Thoracic aorta (tissue), 2 donors: ENCODE measurements at regions not wholly inside any gene's neighbourhood (a gene's known extent, or its start where the extent isn't known, plus 50 kb on each side); places are given as distances from the start of the nearest gene placed in this dataset.

Experiments used
- ATAC-seq: fragments of 150-250 bp; one replicate; pipeline ENCODE4 v1.8.0; 2017; ENCODE audit warnings: low read depth; ENCODE audit not compliant: insufficient number of reproducible peaks, low FRiP score
- DNase-seq: peaks from one replicate; pipeline ENCODE4 v3.0.0-alpha.2; 2020; ENCODE audit warnings: low spot score
- H3K27ac ChIP-seq, 2 donors: fragments of 200-600 bp; sonication (generic); 1 replicate in 1 of 2; 2 replicates in 1 of 2; pipeline ENCODE4 v1.5.1; 2016; ENCODE audit warnings: mild to moderate bottlenecking in 2 of 2, moderate library complexity in 2 of 2
- H3K27me3 ChIP-seq: fragments of 200-600 bp; sonication (generic); replicated peaks from 2 replicates; pipeline ENCODE4 v1.6.0; 2016; ENCODE audit warnings: mild to moderate bottlenecking; ENCODE audit not compliant: insufficient read depth
- H3K36me3 ChIP-seq: fragments of 200-600 bp; sonication (generic); one replicate; pipeline ENCODE4 v1.5.1; 2016
- H3K4me1 ChIP-seq, 2 donors: fragments of 200-600 bp; sonication (generic); 1 replicate in 1 of 2; 2 replicates in 1 of 2; pipeline versions ENCODE4 v1.5.1 to v1.6.0; 2016; ENCODE audit warnings: low read depth in 2 of 2, mild to moderate bottlenecking in 1 of 2; ENCODE audit not compliant: control insufficient read depth in 1 of 2
- H3K4me3 ChIP-seq: fragments of 200-600 bp; sonication (generic); 2 replicates; pipeline ENCODE4 v1.5.1; 2016; ENCODE audit warnings: mild to moderate bottlenecking
- H3K9me3 ChIP-seq: fragments of 200-600 bp; sonication (generic); 2 replicates; pipeline ENCODE4 v1.5.1; 2016
- CTCF ChIP-seq: fragments of 200-600 bp; sonication (generic); IDR thresholded peaks from one replicate; pipeline ENCODE4 v1.5.1; 2019; ENCODE audit warnings: antibody characterized with exemption

- Histone ChIP-seq H3K27me3 (no peaks in the 10 kb centered on the region), H3K4me1 (peaks cover 6 to 31% of the 10 kb centered on the region in 2 donors), H3K36me3 (no peaks in the 10 kb centered on the region), H3K27ac (peak overlapping the region; percentile 27 to 64), H3K4me3 (no peak overlapping the region), H3K9me3 (no peaks in the 10 kb centered on the region)
- ATAC-seq (peak; percentile 86), DNase-seq (no peak)
- no peak for TF ChIP-seq CTCF
These were observed 119.2 kb downstream of the ANKRD60 start for GRCh38 chr20:58109126-58109880.

- Histone ChIP-seq H3K9me3 (no peaks in the 10 kb centered on the region), H3K27me3 (no peaks in the 10 kb centered on the region), H3K27ac (no peak overlapping the region), H3K4me1 (peaks cover 4 to 28% of the 10 kb centered on the region in 2 donors), H3K36me3 (no peaks in the 10 kb centered on the region), H3K4me3 (no peak overlapping the region)
- no peak for TF ChIP-seq CTCF
- no peak for DNase-seq
- ATAC-seq, result no peak
These were observed 120.9 kb downstream of the ANKRD60 start for GRCh38 chr20:58107533-58107932.

GRCh38 chr20:58106143-58106750, 122.2 kb downstream of the ANKRD60 start:
- ATAC-seq (no peak), DNase-seq (no peak)
- Histone ChIP-seq H3K36me3 (no peaks in the 10 kb centered on the region), H3K27ac (no peak overlapping the region), H3K27me3 (no peaks in the 10 kb centered on the region), H3K4me3 (no peak overlapping the region), H3K4me1 (peaks cover 2 to 17% of the 10 kb centered on the region in 2 donors), H3K9me3 (no peaks in the 10 kb centered on the region)
- TF ChIP-seq CTCF, result no peak

- no peak overlapping the region for H3K27ac ChIP-seq
- no peak overlapping the region for H3K4me3 ChIP-seq
- no peaks in the 10 kb centered on the region for H3K27me3 ChIP-seq
- no peak for DNase-seq
- H3K9me3 ChIP-seq, result no peaks in the 10 kb centered on the region
- no peak for ATAC-seq
- no peak for TF ChIP-seq CTCF
- H3K4me1 ChIP-seq, result peaks cover 0 to 4% of the 10 kb centered on the region in 2 donors
- H3K36me3 ChIP-seq, result no peaks in the 10 kb centered on the region
These were observed 124.5 kb downstream of the ANKRD60 start for GRCh38 chr20:58103961-58104360.

- Histone ChIP-seq H3K4me3 (no peak overlapping the region), H3K9me3 (no peaks in the 10 kb centered on the region), H3K36me3 (no peaks in the 10 kb centered on the region), H3K27me3 (no peaks in the 10 kb centered on the region), H3K27ac (no peak overlapping the region), H3K4me1 (no peaks in the 10 kb centered on the region)
- ATAC-seq (no peak), DNase-seq (no peak)
- TF ChIP-seq CTCF, result no peak
These were observed 124.9 kb downstream of the ANKRD60 start for GRCh38 chr20:58103517-58103904.
